ENCODE measurements at regions not wholly inside any gene's neighbourhood (a gene's known extent, or its start where the extent isn't known, plus 50 kb on each side); places are given as distances from the start of the nearest gene placed in this dataset.

GRCh38 chr19:30744741-30745475 is 372.7 kb downstream of the ZNF536 start:
- no peak for DNase-seq (ENCODE audit: low read depth, low spot score)

- no peak for DNase-seq (ENCODE audit: low read depth, low spot score)
Measured at GRCh38 chr19:30743702-30744101, 371.5 kb downstream of the ZNF536 start.

GRCh38 chr19:30743011-30743410 is 370.8 kb downstream of the ZNF536 start:
- no peak for DNase-seq (ENCODE audit: low read depth, low spot score)

GRCh38 chr19:30742406-30742938 is 370.3 kb downstream of the ZNF536 start:
- DNase-seq (ENCODE audit: low read depth, low spot score) = no peak

- no peak for DNase-seq (ENCODE audit: low read depth, low spot score)
Measured at GRCh38 chr19:30741566-30741965, 369.4 kb downstream of the ZNF536 start.

GRCh38 chr19:30739394-30739793 is 367.2 kb downstream of the ZNF536 start:
- no peak for DNase-seq (ENCODE audit: low read depth, low spot score)

GRCh38 chr19:30738047-30738446 is 365.9 kb downstream of the ZNF536 start:
- no peak for DNase-seq (ENCODE audit: low read depth, low spot score)

GRCh38 chr19:30734669-30735068 is 362.5 kb downstream of the ZNF536 start:
- DNase-seq (ENCODE audit: low read depth, low spot score) = no peak

GRCh38 chr19:30733826-30734550 is 361.8 kb downstream of the ZNF536 start:
- no peak for DNase-seq (ENCODE audit: low read depth, low spot score)

- DNase-seq (ENCODE audit: low read depth, low spot score) = no peak
Measured at GRCh38 chr19:30731591-30731990, 359.4 kb downstream of the ZNF536 start.

GRCh38 chr19:30729451-30729850 is 357.3 kb downstream of the ZNF536 start:
- DNase-seq (ENCODE audit: low read depth, low spot score) = no peak

- DNase-seq (ENCODE audit: low read depth, low spot score) = no peak
Measured at GRCh38 chr19:30722761-30723160, 350.6 kb downstream of the ZNF536 start.

- no peak for DNase-seq (ENCODE audit: low read depth, low spot score)
Measured at GRCh38 chr19:30722186-30722585, 350.0 kb downstream of the ZNF536 start.

- DNase-seq (ENCODE audit: low read depth, low spot score) = no peak
Measured at GRCh38 chr19:30719999-30720345, 347.8 kb downstream of the ZNF536 start.

- no peak for DNase-seq (ENCODE audit: low read depth, low spot score)
Measured at GRCh38 chr19:30719189-30719998, 347.2 kb downstream of the ZNF536 start.

- no peak for DNase-seq (ENCODE audit: low read depth, low spot score)
Measured at GRCh38 chr19:30718707-30719106, 346.5 kb downstream of the ZNF536 start.

GRCh38 chr19:30718014-30718413 is 345.8 kb downstream of the ZNF536 start:
- no peak for DNase-seq (ENCODE audit: low read depth, low spot score)

GRCh38 chr19:30717381-30717780 is 345.2 kb downstream of the ZNF536 start:
- no peak for DNase-seq (ENCODE audit: low read depth, low spot score)

GRCh38 chr19:30712431-30713337 is 340.5 kb downstream of the ZNF536 start:
- no peak for DNase-seq (ENCODE audit: low read depth, low spot score)

GRCh38 chr19:30711826-30712225 is 339.6 kb downstream of the ZNF536 start:
- DNase-seq (ENCODE audit: low read depth, low spot score) = no peak

GRCh38 chr19:30711296-30711695 is 339.1 kb downstream of the ZNF536 start:
- DNase-seq (ENCODE audit: low read depth, low spot score) = no peak
